Esophagus mucosa (tissue), 1 donor: ENCODE measurements at regions not wholly inside any gene's neighbourhood (a gene's known extent, or its start where the extent isn't known, plus 50 kb on each side); places are given as distances from the start of the nearest gene placed in this dataset.
A peak's percentile ranks its signal among the peaks of the same experiment; 100 is the strongest.

Experiments
- ATAC-seq: fragments of 200-7000 bp; cut with Tn5 transposase; one replicate; pipeline ENCODE4 v1.9.1; 2020
- donor health status: DM: yes; HTN: yes; CAD: no.

DNA sequence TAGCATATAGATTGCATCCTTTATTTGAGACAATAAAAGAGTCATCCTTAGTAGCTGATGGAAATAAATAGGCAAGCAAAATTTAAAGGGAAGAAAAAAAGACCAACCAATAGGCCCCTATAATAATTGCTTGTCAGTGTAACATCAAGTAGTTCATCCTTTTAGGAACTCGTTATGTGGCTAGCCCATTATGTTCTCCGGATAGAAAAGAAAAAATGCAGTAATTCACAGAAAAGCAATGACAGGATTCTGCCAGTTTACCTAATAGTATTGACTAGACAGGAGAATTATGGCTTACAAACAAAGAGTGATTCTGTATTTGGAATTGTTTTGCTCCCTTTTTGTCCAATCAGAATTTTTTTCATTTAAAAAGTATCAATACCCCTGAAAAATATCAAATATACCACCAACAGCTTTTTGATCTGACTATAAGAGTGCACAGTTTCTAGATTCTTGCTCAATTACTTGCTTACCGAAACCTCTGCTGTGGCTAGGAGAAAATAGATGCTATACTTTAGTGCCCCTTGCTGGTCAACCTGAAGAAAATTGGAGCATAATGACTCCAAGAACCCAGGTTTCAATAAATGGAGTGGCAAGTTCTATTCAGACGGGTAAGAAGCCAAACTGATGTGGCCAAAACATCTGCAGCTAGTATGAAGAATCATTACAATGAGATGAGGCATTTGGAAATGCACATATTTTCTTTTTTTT is 91.5 kb upstream of the SASH1 start:
- peak; percentile 87 for ATAC-seq

DNA sequence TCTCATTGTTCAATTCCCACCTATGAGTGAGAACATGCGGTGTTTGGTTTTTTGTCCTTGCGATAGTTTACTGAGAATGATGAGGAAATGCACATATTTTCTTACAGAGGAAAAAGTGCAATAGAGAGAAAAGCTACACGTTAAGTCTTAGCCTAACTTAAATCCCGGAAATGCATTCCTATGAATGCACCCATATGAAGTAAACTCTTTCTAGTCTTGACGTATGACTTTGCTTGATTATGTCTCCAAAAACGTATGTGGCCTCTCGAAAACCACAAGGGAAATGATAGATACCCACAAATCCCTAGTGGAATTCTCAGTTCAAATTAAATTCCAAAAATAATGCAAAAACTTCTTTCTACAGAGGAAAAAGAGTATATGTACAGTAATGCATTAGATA is 90.7 kb upstream of the SASH1 start:
- no peak for ATAC-seq

DNA sequence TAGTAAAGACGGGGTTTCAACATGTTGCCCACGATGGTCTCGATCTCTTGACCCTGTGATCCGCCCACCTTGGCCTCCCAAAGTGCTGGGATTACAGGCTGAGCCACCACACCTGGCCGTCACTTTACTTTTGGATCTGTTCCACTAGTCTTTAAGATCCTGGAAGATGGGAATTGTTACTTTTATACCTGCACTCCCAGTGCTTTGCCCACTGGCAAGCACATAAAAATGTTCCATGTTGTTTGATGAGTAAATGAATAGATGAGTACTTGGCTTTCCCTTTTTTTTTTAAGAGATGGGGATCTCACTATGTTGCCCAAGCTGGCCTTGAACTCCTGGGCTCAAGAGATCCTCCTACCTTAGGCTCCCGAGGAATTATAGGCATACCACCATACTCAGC is 84.8 kb upstream of the SASH1 start:
- ATAC-seq, result no peak

DNA sequence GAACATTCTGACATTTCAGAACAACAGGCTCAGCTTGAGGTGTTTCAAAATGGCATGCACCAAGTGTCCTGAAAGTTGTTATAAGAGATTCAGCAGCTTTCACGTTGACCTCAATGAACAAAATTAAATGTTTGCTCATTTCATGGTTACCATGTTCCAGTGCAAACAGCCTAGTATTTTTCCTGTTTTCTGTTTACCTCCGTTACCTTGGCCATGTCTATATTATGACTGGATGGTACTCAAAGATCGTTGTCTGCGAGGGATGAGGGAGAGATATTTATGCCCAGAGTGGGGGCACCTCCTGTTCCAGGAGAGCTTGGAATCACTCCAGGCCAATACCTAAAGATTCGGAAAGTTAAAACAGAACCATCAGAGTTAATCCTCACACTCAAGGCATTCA is 83.8 kb upstream of the SASH1 start:
- ATAC-seq, result no peak

DNA sequence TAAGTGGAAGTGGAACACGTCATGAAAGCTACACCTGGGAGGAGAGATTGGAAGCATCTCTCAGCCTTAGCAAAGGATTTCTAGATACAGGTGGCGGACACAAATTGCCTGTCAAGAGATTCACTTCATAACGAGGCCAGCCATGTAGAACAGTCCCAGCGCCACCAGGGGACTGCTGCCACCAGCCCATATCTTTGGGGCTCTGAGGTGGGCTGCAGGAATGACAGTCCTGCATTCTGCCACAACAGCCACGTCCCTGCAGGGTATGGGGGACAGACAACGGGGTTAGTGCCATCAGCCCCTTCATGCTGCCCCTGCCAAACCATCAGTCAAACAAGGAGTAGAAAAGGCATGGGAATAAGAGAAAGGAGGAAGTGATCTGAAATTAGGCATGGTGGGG is 81.2 kb upstream of the SASH1 start:
- no peak for ATAC-seq

DNA sequence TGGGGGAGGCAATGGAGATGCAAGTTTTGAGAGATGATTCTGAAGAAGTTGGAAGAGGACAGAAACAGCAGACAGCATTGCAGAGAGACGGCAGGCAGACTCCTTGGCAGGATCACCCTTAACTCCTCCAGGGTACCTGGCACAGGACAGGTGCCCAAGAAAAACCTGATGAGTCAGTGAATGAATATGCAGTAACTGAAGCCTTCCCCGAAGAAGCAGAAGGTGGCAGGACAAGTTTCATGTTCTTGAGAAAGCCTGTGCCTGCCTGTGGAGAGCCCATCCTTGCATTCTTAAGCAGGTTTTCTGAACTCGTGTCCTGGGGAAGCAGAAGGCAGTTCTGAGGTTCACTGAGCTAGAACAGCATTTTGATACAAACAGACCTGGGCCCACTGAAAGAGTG is 79.6 kb upstream of the SASH1 start:
- peak; percentile 96 for ATAC-seq

DNA sequence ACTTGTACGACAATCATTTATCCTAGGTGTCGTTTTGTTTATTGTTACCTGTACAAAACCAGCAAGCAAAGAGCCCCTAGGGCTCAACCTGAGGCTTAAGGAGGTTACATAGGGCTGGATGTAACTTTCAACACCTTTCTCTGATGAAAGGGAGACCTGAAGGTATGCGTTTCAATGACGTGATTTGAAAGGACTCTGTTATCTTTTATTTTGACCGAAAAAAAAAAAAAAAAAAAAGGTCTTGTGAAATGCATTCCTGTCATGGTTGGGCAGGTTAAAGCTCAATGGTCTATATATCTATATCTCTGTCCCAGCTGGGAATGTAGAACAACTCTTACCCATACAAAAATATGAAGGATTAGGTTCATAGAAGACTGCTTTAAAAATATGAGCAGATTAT is 78.7 kb upstream of the SASH1 start:
- no peak for ATAC-seq

DNA sequence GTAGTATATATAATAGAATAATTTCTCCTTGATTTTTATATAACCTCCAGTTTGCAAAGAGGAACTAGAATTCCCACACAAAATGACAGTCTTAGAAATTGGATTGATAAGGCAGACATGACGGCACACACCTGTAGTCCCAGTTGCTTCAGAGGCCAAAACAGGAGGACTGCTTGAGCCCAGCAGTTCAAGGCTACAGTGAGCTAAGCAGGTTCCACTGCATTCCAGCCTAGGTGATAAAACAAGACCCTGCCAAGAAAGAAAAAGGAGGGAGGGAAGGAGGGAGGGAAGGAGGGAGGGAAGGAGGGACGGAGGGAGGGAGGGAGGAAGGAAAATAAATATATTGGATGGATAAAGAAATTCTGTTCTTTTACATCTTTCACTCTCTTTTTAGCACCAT is 77.6 kb upstream of the SASH1 start:
- no peak for ATAC-seq

DNA sequence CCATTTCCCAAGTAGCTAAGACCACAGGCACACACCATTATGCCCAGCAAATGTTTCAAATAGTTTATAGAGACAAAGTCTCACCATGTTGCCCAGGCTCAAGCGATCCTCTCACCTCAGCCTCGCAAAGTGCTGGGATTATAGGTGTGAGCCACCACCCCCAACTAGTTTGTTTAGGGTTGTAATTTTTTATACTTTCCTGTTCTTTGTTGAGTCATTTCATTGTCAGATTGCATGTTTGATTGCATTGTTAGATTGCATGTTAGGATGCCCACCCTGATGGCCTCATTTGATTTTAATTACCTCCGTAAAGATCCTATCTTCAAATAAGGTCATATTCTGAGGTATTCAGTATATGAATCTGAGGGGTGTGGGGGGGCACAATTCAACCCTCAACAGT is 73.3 kb upstream of the SASH1 start:
- no peak for ATAC-seq

DNA sequence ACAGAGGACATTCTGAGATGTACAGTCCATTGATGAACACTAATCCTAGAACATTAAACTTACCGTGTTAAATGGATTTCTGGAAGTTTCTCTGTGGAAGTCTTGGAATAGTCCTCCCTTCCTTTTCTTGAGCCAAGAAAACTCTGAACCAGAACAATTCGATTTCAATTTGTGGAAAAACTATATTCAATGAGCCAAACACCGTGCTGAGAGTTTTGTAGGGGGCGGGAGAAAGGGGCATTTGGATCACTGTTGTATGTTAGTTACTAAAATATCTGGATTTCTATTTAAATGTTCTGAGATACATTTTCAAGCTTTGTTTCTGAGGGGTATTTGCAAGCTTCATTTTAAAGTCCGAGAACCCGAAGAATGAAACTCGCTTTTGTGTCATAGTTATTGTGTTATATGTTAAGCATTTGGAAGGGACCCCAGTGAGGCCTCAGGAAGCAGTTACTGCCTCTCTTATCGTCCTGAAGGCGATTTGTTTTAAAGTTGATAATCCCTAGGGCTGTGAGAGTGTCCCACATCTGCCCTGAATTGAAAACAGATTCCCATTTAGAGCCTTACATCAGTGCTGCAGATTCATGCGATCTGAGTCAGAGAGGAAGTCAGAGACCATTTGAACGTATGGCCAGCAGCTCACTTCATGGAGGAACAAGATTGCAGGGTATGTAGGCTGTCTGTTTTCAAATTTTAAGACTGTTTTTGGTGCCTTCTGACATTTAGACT is 70.8 kb upstream of the SASH1 start:
- no peak for ATAC-seq

DNA sequence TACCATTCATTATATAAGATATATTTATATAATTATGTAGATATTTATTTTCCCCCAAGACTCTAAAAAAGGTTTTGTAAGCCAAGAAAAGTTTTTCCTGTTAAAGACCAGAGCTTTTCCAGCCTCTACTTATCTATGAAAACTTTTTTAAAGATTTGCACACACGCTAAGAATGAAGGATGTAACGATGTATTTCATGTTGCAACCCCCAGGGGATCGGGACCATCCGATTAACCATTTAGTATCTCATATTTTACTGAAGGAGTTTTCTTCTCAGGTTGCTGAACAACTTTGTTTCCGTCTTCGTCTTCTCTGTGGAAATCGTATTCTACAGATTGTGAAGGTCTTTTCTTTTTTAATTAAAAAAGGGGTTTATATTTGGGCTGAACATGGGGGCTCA is 70.0 kb upstream of the SASH1 start:
- no peak for ATAC-seq

DNA sequence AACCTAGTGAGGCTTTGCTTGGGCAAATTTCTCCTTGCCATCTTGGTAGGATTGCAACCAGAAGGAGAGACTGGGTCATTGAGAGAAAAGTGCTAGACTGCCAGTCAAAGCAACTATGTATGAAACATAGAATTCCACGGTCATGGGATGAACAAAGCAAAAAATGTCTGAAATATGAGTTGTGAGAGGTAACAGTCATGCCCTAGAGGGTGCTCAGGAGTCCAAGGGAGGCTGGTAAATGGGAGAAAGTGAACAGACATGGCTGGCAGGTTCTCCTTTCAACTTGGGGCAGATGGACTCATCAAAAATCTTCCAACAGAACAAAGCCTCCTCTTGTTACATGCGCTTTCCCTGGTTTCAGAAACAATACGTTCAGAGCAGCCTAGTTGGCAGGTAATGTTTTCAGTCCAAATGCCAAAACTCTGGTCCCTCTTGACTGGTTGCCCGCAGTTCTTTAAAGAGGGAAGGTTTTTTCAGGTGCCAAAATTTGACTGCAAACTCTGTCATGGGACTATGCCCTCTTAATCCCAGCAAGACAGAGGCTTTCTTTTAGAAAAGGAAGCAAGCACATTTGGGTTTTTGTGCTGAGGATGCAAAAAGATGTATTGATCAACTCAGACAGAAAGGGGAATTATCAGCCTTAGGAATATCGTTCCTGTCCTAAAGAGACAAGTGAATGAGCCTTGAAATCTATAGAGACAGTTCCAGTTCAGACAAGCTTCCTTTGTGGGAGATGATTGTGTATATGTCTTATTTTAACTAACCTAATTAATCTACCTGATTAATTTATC is 68.5 kb upstream of the SASH1 start:
- peak; percentile 66 for ATAC-seq

DNA sequence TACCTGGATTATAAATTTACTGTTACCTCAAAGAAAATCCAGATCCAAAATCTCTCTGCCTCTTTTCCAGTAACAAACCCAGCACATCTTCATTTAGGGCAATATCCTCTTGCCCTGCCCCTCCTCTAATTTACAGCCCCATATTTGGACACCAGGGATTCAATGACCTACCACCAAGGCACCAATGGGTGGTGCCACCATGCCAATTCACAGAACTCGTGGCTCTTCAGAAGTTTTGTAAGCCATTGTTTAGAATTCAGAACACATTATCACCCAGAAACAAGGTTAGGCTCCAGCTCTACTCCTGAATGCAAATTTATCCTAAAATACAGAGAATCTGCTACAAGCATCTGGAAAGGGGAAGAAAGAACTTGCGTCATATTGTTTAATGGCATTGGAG is 67.8 kb upstream of the SASH1 start:
- ATAC-seq, result no peak

DNA sequence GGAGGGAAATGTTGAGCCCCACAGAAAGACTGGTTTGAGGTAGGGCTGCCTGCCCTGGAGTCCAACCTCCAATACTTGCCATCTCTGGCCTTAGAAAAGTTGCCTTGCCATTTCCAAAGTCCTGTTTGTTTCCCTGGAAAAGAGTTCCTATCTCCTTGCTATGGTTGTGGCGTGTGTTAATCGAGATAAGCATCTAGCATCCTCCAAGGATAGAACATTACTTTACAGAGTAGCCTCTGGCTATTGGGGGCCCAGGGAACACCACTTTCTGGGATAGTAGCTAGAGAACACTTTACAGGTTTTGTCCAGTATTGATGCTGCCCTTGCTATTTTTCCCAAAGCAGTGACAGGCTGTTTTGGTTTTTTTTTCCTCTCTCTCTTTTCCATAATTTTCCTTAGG is 57.4 kb upstream of the SASH1 start:
- no peak for ATAC-seq

DNA sequence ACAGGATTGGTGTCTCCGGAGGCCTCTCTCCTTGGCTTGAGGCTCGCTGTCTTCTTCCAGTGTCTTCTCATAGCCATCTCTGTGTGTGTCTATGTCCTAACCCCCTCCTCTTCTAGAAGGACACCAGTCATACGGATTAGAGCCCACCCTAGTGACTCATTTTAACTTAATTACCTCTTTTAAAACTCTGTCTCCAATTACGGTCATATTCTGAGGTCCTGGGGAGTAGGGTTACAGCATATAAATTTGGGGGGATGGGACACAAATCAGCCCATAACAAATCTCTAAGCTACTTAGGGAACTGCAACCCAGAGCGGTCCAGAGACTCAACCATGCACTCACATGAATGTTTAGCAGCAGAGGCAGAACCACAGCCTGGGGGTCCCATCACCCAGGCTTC is 56.1 kb upstream of the SASH1 start:
- no peak for ATAC-seq

DNA sequence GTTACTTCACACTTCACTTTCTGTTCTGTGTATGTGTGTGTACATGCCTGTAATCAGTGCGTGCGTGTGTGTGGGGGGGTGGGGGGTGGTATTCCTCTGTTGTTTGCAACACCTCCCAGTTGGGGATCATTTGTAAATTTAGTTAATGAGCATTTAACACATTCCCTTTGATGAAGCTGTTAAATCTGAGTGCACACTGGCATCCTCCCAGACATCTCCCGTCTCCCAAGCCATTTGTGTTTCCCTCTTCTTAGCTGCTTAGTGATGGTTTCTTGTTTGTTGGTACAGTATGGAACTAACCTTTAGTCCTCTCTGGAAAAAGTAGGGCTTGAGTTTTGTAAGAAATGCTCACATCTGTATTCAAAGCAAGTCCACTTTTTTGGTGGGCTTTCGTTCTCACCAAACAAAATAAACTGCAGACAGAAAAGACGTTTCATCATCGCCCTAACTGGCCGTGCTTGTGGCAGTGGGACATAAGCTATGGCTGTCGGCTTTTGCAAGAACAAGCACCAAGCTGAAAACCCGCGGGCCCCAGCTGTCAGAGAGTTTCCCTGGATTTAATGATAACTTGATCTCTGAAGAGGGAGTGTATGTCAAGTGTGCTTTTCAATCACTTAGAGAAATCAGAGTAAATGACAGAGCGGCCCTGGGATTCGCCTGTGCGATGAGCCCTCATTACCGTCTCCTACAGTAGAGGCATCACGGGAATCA is 54.9 kb upstream of the SASH1 start:
- ATAC-seq, result no peak

DNA sequence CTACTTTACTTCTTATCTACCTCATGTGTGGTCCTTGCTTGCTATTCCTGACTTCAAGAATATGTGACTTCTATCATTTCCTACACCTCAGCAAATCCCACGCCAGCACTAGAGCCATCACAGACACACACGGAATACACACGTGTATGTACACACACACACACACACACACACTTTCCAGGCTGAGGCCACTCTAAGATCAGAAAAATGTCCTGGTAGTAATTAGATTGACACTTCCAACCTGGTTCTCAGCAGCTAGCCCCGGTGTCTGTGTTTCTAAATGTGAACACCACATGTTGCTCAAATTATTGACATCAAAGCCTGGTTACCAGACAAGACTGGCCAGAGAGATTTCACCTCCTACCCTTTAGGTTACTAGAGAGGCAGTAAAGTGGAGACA is 54.1 kb upstream of the SASH1 start:
- ATAC-seq, result no peak

DNA sequence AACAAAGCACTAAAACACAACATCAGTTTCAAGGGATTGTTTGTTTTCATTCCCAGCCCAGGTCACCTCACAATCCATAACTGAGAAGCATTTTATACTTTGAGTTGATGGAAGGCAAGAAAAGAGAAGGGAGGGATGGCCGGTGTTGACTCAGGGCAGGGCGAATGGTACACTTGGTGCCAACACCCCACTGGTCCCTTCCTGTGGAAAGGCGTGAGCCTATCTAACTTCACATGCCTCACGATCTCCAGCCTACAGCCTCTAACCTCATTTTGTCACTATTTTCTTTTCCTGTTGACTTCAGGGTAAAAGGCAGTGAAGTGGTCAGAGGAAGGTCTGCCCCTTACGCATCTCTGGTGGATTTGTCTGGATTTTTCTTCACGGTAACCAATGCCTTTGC is 53.5 kb upstream of the SASH1 start:
- no peak for ATAC-seq

DNA sequence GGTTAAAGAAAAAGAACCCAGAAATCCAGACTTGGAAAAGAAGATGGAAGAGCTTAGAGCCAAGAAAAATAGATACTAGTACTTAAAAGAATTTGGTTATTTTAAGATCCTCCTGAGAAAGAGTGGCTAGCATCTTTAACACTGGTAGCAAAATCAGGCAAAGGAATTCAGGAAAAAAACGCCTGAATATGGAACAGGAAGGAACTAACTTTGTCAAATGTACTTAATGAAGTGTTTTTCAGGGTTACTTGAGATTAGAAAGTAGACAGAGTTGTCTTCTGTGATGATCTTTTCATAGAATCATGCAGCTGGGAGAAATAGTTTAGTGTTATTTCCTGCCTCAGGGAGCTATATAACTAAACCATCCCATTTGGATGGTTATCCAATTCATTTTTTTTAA is 50.8 kb upstream of the SASH1 start:
- no peak for ATAC-seq
